A673 (cell line): ENCODE measurements at regions not wholly inside any gene's neighbourhood (a gene's known extent, or its start where the extent isn't known, plus 50 kb on each side); places are given as distances from the start of the nearest gene placed in this dataset.

ENCODE experiments used
- EZH2 ChIP-seq: fragments of 200-600 bp; sonication (generic); IDR thresholded peaks from 2 replicates; pipeline ENCODE4 v1.6.1; 2017; ENCODE audit warnings: borderline replicate concordance, low read depth, mild to moderate bottlenecking, mixed read lengths, antibody characterized with exemption, low read length; ENCODE audit not compliant: poor library complexity, severe bottlenecking
- TF ChIP-seq, protein P1 (sequence below): fragments of 300-800, 200-600 bp; sonication (generic); conservative IDR thresholded peaks from 2 replicates; pipeline ENCODE4 v1.5.1; 2017; ENCODE audit warnings: low read depth, mild to moderate bottlenecking, antibody characterized with exemption, low read length, moderate library complexity, mixed read lengths

DNA sequence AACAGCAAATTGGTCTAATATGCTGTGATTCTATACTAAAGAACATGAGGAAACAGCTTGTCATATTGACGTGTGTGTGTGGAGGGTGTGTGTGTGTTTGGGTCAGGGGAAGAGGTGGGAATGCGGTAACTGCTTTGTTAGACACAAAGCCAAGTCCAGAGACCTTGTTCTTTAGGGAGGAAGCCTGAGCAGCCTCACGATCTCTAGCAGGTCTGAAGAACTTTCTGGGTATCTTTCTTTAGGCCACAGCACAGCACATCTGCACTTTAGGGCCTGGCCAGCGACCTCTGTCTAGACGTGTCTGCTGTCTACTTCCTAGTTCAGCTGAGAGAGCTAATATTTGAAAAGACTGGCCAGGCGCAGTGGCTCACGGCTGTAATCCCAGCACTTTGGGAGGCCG, 220.0 kb upstream of the TPRG1 start:
- TF ChIP-seq, protein P1, sequence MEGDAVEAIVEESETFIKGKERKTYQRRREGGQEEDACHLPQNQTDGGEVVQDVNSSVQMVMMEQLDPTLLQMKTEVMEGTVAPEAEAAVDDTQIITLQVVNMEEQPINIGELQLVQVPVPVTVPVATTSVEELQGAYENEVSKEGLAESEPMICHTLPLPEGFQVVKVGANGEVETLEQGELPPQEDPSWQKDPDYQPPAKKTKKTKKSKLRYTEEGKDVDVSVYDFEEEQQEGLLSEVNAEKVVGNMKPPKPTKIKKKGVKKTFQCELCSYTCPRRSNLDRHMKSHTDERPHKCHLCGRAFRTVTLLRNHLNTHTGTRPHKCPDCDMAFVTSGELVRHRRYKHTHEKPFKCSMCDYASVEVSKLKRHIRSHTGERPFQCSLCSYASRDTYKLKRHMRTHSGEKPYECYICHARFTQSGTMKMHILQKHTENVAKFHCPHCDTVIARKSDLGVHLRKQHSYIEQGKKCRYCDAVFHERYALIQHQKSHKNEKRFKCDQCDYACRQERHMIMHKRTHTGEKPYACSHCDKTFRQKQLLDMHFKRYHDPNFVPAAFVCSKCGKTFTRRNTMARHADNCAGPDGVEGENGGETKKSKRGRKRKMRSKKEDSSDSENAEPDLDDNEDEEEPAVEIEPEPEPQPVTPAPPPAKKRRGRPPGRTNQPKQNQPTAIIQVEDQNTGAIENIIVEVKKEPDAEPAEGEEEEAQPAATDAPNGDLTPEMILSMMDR = no peak
- TF ChIP-seq EZH2 = no peak
